Fibroblast of peridontal ligament (primary cell): ENCODE measurements at regions not wholly inside any gene's neighbourhood (a gene's known extent, or its start where the extent isn't known, plus 50 kb on each side); places are given as distances from the start of the nearest gene placed in this dataset.

Source experiments
- DNase-seq: peaks from one replicate; pipeline ENCODE4 v3.0.0-alpha.2; 2010; ENCODE audit errors: extremely low read depth

GRCh38 chr22:49263101-49263500 lies 564.6 kb downstream of the BRD1 start:
- no peak for DNase-seq

- DNase-seq, result no peak
Observed at GRCh38 chr22:49262167-49262566, 565.5 kb downstream of the BRD1 start.

- no peak for DNase-seq
Observed at GRCh38 chr22:49261616-49262015, 566.1 kb downstream of the BRD1 start.

DNA sequence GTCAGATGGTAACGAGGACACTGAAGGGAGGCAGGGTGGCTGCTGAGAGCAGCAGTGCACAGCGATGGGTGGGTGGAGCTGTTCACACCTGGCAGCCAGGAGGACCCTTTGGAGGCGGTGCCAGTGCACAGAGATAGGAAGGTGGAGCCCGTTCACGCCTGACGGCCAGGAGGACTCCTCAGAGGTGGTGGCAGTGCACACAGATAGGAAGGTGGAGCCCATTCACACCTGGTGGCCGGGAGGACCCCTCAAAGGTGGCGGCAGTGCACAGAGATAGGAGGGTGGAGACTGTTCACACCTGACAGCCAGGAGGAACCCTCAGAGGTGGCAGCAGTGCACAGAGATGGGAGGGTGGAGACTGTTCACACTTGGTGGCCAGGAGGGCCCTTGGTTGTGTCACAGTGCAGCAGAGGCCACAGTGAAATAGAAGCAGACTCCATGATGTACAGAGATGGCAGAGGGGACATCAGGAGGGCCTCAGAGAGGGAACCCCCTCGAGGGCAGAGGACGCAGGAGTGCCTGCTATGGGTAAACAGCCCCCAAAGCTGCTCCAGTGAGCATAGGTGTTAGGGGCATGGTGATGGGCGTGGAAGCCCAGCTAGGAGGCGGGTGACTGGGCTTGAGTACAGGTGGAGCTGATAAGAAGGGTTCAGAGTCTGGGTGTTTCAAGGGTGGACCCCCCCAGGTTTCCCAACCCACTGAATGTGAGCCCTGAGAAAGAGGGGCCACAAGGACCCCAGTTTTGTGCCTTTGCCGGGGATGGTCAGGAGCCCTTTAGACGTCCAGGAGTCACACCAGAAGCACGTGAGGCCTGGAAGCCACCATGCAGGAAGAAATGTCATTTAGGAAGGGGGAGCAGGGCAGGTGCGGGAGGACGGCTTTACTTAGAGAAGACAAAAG lies 566.7 kb downstream of the BRD1 start:
- no peak for DNase-seq

GRCh38 chr22:49259839-49260615 lies 567.6 kb downstream of the BRD1 start:
- DNase-seq, result no peak

DNA sequence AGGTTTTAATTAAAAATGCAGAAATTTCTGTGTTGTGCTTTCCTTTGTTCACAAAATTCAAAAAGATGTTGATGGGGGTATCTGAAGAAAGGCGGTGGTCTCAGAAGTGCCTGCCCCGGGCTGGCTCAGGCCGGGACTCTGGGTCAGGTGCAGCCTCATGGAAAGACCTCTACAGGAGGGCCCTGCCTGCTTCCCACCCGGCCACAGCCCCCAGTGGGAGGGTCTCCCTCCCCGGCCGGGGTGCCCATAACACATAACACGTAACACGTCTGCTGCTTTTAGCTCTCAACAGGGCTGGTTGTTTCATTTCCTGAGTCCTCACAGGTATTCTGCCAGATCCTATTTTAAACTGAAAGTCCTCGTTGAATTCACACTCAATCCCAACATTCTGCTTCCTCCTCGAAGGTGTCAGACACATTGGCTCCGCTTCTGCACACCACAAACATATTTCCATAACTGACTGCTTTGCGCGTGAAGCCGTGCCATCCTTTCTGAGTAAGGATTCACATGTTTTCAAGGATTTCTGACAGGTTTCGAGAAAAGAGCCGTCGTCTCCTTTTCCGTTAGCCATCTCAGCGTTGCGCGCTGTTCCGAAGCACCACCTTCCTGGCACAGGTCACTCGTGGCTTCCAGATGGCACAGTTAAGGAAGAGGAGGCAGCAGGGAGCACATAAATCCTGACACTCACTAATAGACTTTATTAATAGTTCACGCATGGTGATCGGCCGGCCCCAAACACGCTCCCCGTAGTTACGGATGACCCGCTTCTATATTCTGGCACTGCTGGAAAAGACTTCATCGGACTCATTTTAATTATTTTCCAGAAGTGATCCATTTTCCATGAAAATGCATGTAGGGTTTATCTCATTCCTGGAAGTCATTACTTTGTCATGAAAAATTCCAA lies 569.3 kb downstream of the BRD1 start:
- no peak for DNase-seq

GRCh38 chr22:49257551-49257961 lies 570.1 kb downstream of the BRD1 start:
- no peak for DNase-seq

DNA sequence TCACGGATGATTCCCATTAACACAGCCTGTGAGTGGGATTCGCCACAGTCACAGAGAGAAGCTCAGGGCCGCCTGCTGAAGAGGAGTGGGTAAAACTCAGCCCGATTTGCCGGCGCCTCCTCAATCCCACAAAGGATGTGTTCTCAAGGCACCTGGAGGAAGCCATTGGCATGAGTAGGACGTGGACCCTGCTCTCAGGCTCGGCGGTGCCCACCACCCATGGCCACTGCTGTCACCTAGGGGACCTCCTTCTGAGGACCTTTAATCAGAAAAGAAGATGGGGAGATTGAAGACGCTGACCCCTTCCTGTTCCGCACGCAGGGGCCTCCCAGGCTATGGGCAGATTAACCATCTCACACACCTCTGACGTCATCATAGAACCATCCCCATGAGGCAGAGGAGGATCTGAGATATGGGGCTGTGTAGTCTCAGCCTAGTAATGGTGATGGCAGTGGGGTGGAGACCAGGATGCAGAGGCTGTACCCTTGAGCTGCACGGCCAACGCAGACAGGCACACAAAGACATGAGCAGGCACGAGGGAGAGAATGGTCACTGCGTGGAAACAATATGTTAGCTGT lies 571.8 kb downstream of the BRD1 start:
- DNase-seq, result no peak

DNA sequence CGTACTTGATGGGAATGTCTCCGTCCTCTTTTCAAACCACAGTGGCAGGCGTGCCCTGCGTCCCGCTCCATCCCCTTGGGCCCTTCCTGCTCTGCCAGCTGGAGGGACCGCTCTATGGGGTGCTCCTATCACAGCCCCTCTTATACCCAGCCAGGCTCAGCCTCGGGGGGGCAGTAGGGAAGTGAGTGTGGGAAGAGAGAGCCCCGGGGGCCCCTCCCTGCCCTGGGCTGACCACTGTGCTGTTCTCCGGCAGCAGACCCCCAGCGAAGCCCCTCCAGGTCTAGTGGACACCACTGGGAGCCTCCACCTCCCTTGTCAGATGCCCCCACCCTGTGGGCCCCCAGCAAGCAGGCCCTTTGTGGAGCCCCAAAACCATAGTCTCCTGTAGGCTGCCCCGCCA lies 572.5 kb downstream of the BRD1 start:
- DNase-seq, result no peak

GRCh38 chr22:49253656-49254055 lies 574.0 kb downstream of the BRD1 start:
- DNase-seq, result no peak

DNA sequence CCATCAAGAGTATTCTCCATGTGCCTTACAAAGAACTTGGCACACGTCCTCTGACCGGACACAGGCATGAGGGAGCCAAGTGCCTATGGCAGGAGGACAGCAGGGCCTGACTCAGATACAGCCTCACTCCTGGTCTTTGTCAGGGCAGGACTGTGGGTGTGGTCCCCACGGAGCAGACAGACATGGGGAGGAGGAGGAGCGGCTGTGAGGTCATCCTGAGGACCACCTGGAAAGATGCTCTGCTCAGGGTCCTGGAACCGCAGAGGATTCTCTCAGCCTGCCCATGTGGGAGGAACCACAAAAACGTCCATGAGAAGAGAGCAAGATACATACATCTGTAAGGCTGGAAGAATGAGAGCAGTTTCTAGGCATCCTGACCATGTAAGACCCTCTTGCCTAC lies 576.3 kb downstream of the BRD1 start:
- DNase-seq, result no peak

GRCh38 chr22:49247194-49247924 lies 580.3 kb downstream of the BRD1 start:
- no peak for DNase-seq

- no peak for DNase-seq
Observed at GRCh38 chr22:49244466-49245420, 582.9 kb downstream of the BRD1 start.

DNA sequence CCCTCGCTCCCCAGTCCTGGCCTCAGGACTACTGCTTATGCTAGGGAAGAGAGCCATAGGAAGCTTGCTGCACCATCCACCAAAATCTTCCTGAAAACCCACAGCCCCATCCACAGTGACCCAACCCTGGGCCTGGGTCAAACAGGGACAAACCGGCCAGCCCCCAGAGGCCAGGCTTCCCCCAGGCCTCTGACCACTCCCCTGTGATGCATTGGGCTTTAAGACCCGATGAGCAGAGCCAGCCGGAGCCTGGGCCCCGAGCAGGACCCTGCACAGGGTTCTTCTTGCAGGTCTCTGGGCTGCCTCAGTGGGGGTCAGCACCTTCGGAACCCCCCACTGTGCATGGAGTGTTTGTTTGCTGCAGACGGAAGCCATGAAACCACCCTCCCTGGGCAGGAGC lies 583.7 kb downstream of the BRD1 start:
- DNase-seq, result no peak

- DNase-seq, result no peak
Observed at GRCh38 chr22:49243335-49243734, 584.3 kb downstream of the BRD1 start.

GRCh38 chr22:49242480-49242879 lies 585.2 kb downstream of the BRD1 start:
- DNase-seq, result no peak

DNA sequence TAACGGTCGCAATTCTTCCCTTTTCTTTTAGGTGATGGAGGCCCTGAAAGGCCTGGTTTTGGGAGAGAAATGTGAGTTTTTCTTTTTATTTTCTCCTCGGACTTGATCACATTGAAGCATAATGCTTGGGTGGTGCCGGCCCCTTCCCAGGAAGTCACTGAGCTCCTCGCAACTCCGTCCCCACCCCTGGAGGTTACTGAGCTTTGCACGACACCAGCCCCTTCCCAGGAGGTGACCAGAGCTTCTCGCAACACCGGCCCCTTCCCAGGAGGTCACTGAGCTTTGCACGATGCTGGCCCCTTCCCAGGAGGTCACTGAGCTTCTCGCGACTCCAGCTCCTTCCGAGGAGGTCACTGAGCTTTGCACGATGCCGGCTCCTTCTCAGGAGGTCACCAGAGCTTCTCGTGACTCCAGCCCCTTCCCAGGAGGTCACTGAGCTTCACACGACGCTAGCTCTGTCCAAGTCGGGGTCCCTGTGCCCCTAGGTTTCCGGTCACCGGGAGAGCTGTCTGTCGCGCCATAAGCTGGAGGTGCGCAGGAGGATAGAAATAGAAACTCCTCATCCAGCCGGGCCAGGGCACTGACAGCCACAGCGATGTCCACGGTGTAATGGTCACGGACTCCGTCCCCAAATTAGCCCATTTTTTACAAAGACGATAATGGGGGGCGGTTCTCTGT lies 586.4 kb downstream of the BRD1 start:
- DNase-seq, result no peak

DNA sequence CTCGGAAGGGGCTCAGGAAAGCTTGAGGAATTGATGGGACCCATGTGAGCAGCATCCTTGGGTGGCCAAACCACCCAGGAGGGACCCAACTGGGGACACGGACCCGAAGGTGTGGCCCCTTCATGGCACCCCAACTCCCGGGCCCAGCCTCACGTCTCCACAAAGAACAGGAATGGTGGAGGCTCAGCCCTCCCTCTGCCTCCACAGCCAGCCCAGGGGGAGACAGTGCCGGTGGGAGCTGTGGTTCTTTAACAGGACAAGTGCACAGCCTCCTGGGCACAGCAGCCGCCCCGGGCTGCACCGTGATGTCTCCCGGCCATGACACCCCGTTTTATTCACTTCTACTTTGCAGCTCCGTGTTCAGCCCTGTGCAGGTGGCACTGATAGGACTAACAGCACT lies 587.2 kb downstream of the BRD1 start:
- no peak for DNase-seq

DNA sequence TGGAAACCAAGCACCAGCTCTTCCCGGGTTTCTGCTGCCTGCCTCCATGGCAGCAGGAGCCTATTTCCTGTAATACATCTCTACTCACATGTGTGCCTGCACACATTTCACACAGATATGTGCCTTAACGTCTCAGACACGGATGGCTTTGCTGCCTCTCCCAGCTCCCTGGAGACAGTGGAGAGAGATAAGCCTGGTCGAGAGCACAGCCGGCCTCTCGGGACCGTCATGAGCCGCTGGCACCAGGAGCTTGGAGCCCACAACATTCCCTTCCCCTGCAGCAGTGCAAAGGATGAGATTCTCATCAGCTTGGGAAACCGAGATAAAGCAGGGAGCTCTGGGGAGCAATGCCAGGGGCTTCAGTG lies 587.7 kb downstream of the BRD1 start:
- DNase-seq, result no peak
